Activated T-cell treated with anti-CD3 and anti-CD28 coated beads, Interleukin-2, amount 50 U/mL, for 48 hours (primary cell): ENCODE measurements at regions not wholly inside any gene's neighbourhood (a gene's known extent, or its start where the extent isn't known, plus 50 kb on each side); places are given as distances from the start of the nearest gene placed in this dataset.
"Not testable (repeated sequence)": the region's sequence is repeated elsewhere in the genome, so short reads cannot be mapped to it uniquely, and the experiment has no call there.

Source experiments
- DNase-seq, 2 experiments: peaks; one replicate each; pipeline ENCODE4 v3.0.0-alpha.2; 2020

DNA sequence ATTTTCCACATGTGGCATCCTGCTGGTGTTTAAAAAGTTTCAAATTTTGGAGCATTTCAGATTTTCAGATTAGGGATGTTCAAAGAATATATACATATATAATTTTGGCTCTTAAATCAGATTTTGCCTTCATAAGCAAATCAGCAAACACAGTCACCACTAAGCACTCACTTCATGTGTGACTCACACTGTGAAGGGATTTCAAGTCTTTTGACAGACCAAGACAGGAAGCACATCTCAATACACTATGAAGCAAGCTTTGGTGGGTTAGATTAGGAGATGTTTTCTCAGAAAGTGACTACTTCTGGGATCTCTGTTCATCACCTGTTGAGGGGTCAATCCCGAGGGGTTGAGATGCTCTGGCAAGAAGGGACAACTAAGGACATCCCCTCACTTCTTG is 227.8 kb upstream of the RBBP8 start:
- DNase-seq, result no peak

DNA sequence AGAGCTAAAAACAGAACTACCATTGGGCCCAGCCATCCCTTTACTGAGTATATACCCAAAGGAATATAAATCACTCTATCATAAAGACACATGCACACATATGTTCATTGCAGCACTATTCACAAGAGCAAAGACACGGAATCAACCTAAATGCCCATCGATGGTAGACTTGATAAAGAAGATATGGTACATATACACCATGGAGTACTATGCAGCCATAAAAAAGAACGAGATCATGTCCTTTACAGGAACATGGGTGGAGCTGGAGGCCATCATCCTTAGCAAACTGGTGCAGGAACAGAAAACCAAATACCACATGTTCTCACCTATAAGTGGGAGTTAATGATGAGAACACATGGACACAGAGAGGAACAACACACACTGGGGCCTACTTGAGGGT is 227.1 kb upstream of the RBBP8 start:
- not testable (repeated sequence) for DNase-seq

DNA sequence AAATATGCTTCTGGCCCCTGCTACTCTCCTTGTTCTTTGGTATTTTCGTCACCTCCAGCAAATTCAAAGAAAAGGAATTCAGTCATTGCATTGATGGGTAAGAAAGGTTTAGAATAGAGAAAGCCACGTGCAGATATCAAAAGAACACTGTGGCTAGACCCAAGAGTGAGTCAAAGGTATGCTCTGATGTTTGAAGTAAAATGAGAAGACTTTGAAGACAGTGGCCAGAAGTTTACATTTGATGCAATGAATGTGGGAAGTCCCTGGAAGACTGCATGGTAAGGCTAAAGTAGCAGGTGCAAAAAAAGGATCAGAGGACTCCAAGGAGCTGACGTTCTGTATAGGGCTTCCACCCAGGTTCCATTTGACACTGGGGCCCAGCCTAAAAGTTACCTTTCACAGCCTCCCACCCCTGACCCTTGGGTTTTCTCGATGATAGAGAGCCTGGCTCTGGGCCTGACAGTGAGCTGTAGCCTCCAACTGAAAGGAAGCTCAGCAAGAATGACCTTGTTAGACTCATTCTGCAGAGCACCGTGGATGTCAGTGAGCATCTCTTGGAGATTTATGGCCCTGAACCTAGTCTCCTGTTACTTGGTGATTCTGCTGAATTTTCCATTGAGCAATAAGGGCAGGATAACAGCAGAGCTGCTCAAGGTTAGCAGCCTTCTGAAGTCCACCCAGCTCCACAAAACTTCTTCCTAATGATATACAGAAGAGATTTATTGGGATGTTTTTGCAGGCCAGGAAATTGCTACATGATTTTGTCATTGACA is 223.7 kb upstream of the RBBP8 start:
- DNase-seq, result no peak

- no peak for DNase-seq
Measured at GRCh38 chr18:22710673-22711191, 222.4 kb upstream of the RBBP8 start.

DNA sequence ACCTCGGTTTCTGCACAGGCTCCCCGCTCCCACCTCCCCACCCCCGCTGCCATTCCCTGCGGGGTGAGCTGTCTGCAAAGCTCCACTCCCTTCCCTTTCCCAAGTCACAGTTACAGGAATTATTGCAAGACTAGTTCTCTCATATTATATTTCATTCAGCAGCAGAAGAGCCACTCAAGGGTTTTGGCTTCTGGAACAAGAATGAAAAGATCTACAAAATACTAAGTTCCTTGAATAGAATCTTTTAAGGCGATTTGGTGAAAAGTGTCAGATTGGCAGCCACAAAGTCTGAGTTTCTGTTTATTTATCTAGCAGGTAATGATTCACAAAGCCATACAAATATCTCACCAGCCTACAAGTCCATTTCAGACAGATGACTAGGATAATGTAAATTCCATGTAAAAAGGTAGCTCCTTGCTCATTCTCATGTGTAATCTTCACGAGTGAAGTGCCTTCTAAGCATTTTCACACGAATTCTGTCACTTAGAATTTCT is 221.9 kb upstream of the RBBP8 start:
- no peak for DNase-seq

DNA sequence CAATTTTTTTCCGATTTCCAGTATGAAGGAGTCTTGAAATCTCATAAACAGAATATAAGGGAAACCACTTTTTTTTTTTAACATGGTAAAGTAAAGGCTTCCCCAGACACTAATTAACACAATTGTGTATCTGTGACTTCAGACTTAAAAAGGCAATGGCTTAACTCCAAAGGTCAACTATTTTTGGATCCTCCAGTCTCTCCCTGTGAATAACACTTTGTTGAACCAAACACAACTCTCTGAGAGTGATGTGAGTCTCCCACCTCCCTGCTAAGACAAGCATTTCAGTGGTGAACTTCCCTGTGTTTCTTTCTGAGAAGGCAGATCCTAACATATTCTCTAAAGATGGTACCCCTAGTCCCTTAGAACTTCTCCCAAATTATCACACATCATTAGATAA is 219.6 kb upstream of the RBBP8 start:
- DNase-seq, result no peak

DNA sequence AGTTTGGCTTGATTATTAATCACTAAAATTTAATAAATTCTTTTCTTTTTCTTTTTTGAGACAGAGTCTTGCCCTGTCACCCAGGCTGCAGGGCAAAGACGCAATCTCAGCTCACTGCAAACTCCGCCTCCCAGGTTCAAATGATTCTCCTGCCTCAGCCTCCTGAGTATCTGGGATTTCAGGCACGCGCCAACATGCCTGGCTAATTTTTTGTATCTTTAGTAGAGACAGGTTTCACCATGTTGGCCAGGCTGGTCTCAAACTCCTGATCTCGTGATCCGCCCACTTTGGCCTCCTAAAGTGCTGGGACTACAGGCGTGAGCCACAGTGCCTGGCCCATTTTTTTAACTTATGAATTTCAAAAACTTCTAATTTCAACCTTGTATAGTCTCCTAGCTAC is 215.6 kb upstream of the RBBP8 start:
- DNase-seq, result not testable (repeated sequence)

DNA sequence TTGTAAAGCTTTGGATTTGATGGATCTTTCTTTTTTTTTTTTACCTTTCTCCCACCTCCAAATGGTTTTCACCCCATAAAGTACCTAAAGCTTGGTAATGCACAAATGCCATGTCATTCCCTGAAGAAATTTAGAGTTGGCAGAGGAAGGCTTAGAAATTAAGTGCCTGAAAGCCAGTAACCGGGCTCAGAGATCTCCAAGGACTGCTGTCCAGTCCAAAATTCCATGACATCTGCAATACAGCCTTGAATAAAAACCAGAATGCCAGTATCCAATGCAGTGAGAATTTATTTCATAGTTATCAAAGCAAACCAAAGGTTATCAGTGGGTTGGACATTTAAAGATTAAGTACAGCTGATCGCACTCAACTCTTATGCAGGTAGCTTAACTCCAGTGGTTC is 209.9 kb upstream of the RBBP8 start:
- no peak for DNase-seq

GRCh38 chr18:22723773-22724172 is 209.4 kb upstream of the RBBP8 start:
- DNase-seq, result no peak

DNA sequence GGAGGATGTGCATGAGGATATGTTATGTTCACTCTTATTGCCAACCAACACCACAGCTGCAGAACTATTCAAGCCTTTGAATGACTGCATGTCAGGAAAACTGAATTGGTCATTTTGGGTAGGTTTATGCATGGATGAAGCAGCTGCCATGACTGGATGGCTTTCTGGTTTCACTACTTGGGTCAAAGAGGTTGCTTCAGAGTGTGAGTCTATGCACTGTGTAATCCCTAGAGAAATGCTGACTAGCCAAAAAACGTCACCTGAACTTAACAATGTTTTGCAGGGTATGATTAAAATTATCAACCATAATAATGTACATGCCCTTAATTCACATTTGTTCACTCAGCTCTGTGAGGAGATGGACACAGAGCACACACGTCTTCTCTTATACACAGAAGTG is 206.7 kb upstream of the RBBP8 start:
- DNase-seq, result no peak

DNA sequence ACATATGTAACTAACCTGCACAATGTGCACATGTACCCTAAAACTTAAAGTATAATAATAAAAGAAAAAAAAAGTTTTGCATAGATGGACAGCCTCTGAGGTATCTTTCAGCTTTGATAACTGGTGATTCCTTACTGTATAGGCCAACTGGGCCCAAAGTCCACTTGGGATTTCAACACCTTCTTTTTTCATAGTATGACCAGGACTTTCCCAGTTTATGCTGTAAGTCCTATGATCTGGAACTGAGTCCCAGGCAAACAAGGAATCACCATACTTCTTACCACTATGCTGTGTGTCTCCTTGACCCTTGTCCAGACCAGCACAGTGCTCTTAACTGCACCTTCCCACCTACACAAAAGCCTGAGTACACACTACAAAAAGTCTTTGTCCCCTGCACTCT is 205.1 kb upstream of the RBBP8 start:
- no peak for DNase-seq

- no peak for DNase-seq
Measured at GRCh38 chr18:22728481-22729105, 204.5 kb upstream of the RBBP8 start.

DNA sequence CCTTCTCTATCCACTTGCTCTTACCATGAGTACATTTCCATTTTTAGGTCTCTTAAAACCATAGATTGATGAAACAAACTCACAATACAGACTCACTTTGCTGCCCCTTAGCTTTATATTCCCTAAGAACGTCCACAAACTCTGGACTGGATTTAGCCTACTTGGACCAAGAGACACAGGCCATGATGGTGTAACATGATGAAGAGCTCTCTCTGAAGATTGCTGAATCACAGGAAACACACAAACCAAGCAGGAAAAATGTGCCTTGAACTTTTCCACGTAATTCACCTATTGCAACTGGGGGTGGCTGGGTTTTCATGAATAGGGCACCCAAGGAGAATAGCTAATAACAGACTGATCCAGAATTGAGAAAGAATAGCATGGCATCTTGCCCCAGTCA is 201.7 kb upstream of the RBBP8 start:
- no peak for DNase-seq

- DNase-seq, result no peak
Measured at GRCh38 chr18:22734105-22734661, 198.9 kb upstream of the RBBP8 start.

- DNase-seq, result no peak
Measured at GRCh38 chr18:22734791-22735627, 198.1 kb upstream of the RBBP8 start.

DNA sequence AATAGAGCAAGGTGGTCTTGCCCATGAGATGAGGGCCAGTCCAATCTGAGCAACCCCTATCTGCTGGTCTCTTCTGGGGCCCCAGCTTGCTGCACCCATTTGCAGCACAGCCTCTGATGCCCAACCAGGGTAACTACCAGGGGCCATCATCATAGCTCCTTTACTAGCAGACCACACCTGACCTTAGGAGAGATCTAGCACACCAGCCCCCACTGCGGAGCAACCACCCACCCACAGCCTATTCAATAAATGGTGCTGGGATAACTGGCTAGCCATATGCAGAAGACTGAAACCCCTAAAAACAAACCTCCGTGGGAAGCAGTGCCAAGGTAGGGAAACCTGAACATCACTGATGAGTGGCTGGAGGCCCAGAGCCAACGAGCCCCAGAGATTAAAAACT is 196.1 kb upstream of the RBBP8 start:
- DNase-seq, result no peak

- DNase-seq, result no peak
Measured at GRCh38 chr18:22739061-22739642, 194.0 kb upstream of the RBBP8 start.

DNA sequence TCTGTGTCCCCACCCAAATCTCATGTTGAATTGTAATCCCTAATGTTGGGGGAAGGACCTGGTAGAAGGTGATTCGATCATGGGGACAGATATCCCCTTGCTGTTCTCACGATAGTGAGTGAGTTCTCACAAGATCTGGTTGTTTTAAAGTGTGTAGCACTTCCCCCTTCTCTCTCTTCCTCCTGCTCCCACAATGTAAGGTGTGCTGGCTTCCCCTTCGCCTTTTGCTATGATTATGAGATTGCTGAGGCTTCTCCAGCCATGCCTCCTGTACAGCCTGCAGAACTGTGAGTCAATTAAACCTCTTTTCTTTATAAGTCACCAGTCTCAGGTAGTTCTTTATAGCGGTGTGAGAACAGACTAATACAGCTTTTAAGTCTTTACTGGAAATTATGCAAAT is 193.3 kb upstream of the RBBP8 start:
- DNase-seq, result no peak

- no peak for DNase-seq
Measured at GRCh38 chr18:22741318-22741717, 191.8 kb upstream of the RBBP8 start.

- no peak for DNase-seq
Measured at GRCh38 chr18:22742409-22742808, 190.7 kb upstream of the RBBP8 start.

- DNase-seq, result no peak
Measured at GRCh38 chr18:22745966-22746365, 187.2 kb upstream of the RBBP8 start.

DNA sequence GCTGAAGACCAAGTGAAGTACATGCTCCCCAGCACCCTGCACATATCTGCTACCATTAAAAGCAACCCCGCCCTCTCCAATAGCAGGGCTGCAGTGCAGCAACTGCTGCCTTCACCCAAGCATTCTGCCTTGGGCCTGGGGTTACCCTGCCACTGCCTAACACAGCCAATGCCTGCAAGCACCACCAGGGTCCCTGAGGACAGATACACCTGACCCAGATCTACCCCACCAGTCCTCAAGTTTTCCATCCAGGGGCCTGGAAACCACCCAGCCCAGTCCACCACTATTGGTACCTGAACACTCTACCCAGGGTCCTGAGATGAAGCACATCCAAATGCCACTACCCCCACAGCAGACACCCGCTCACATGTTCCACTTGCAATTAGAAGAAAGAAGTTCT is 181.1 kb upstream of the RBBP8 start:
- DNase-seq, result no peak
